Activated CD4-positive, alpha-beta memory T cell treated with anti-CD3 and anti-CD28 coated beads, Interleukin-2, amount 10 ng/mL, durations not matched to agents 7 days and 5 days (primary cell): ENCODE measurements at regions not wholly inside any gene's neighbourhood (a gene's known extent, or its start where the extent isn't known, plus 50 kb on each side); places are given as distances from the start of the nearest gene placed in this dataset.

Experiments
- CTCF ChIA-PET: fragments of 350-600 bp; sonication (Branson Sonifier 250); formaldehyde crosslinking; loops from one replicate; lab custom pipeline; 2021; ENCODE audit warnings: antibody characterized with exemption, inconsistent platforms; lab: Charles Lee
- POLR2A ChIA-PET: fragments of 350-600 bp; sonication (Branson Sonifier 250); formaldehyde crosslinking; loops from one replicate; lab custom pipeline; 2021; ENCODE audit warnings: antibody characterized with exemption; lab: Charles Lee
- DNase-seq: peaks from one replicate; pipeline ENCODE4 v3.0.0-alpha.2; 2020
- H3K27ac Mint-ChIP-seq: one replicate; pipeline ENCODE4 v1.8.0; 2021; ENCODE audit warnings: mild to moderate bottlenecking, mixed read lengths
- H3K27me3 Mint-ChIP-seq: one replicate; pipeline ENCODE4 v1.8.0; 2021; ENCODE audit warnings: mixed read lengths
- H3K36me3 Mint-ChIP-seq: one replicate; pipeline ENCODE4 v1.8.0; 2021; ENCODE audit warnings: low read depth, mixed read lengths
- H3K4me1 Mint-ChIP-seq: one replicate; pipeline ENCODE4 v1.8.0; 2021; ENCODE audit warnings: mixed read lengths
- H3K4me3 Mint-ChIP-seq: one replicate; pipeline ENCODE4 v1.8.0; 2021; ENCODE audit warnings: mild to moderate bottlenecking, mixed read lengths
- H3K9me3 Mint-ChIP-seq: one replicate; pipeline ENCODE4 v1.8.0; 2021; ENCODE audit warnings: mixed read lengths

GRCh38 chr16:52101246-52101645 is 445.7 kb downstream of the TOX3 start:
- no peaks in the 10 kb centered on the region for H3K27me3 Mint-ChIP-seq
- CTCF ChIA-PET: no interaction called here

DNA sequence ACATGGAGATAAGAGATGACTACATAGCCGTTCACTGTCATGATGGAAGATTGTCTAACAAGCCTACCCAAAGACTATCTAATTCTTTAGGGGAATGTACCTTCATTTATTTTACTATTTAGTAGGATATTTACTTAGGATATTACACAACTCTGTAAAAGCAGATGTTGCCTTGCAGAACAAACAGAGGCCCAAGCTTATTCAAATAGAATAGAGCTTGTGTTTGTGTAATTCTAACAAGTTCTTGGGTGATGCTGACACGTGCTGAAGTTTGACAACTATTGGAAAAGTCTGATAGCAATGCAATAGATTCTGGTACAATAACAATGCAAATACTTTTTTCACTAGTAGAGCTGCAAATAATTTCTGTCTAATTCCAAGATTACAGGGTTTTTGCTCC is 447.6 kb downstream of the TOX3 start:
- ChIA-PET POLR2A (no interaction called here), CTCF (no interaction called here)
- Mint-ChIP-seq H3K4me3 (no peak overlapping the region), H3K27me3 (no peaks in the 10 kb centered on the region), H3K9me3 (peaks cover 4% of the 10 kb centered on the region), H3K36me3 (no peaks in the 10 kb centered on the region), H3K4me1 (no peaks in the 10 kb centered on the region), H3K27ac (no peak overlapping the region)
- no peak for DNase-seq

More at GRCh38 chr16:52101246-52101645, 445.7 kb downstream of the TOX3 start:
- Mint-ChIP-seq H3K27ac (no peak overlapping the region), H3K4me1 (no peaks in the 10 kb centered on the region), H3K36me3 (no peaks in the 10 kb centered on the region), H3K9me3 (peaks cover 7% of the 10 kb centered on the region), H3K4me3 (no peak overlapping the region)
- POLR2A ChIA-PET: no interaction called here
- DNase-seq: no peak

DNA sequence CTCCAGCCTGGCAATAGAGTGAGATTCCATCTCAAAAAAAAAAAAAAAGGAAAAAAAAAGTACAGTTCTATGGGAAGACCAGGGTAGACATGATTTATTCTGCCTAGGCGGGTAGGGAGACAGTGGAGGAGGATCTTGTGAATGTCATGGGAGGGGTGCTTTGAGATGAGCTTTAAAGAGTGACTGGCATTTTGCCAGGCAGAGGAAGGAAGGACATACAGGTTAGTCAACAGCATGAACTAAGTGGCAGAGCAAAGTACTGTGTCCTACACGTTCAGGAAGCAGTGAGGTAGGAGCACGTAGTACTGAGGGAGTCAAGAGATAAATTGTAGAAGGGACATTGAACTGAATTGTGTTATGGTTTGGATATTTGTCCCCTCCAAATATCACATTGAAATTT is 451.5 kb downstream of the TOX3 start:
- Mint-ChIP-seq H3K4me3 (no peak overlapping the region), H3K27ac (no peak overlapping the region), H3K9me3 (no peaks in the 10 kb centered on the region), H3K36me3 (no peaks in the 10 kb centered on the region), H3K4me1 (no peaks in the 10 kb centered on the region), H3K27me3 (no peaks in the 10 kb centered on the region)
- ChIA-PET POLR2A (no interaction called here), CTCF (no interaction called here)
- no peak for DNase-seq

GRCh38 chr16:52092126-52092525 is 454.8 kb downstream of the TOX3 start:
- H3K4me1 Mint-ChIP-seq: no peaks in the 10 kb centered on the region
- H3K9me3 Mint-ChIP-seq: peaks cover 9% of the 10 kb centered on the region
- H3K4me3 Mint-ChIP-seq: no peak overlapping the region
- no peaks in the 10 kb centered on the region for H3K36me3 Mint-ChIP-seq
- ChIA-PET POLR2A (no interaction called here), CTCF (no interaction called here)
- no peak for DNase-seq
- H3K27ac Mint-ChIP-seq: no peak overlapping the region
- H3K27me3 Mint-ChIP-seq: no peaks in the 10 kb centered on the region

DNA sequence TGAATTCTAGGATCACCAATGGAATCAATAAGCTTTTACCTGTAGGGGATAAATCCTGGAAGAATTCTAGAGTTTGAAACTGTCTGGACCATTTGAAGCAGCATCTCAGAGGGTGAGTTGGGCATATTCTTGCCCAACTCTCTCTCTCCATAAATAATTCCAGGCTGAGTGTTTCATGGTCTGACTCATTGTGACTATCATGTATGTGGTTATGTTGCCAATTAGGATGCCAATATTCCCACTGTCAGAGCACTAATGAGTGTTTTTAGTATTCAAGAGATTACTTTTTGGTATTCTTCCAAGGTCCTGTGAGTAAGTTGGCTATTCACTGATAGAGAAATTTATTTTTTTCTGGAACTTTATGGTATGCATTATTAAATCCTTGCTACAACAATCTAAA is 456.9 kb downstream of the TOX3 start:
- H3K4me3 Mint-ChIP-seq: no peak overlapping the region
- POLR2A ChIA-PET: no interaction called here
- H3K9me3 Mint-ChIP-seq: peaks cover 9% of the 10 kb centered on the region
- no peaks in the 10 kb centered on the region for H3K36me3 Mint-ChIP-seq
- DNase-seq: no peak
- H3K4me1 Mint-ChIP-seq: no peaks in the 10 kb centered on the region
- CTCF ChIA-PET: no interaction called here
- no peaks in the 10 kb centered on the region for H3K27me3 Mint-ChIP-seq
- no peak overlapping the region for H3K27ac Mint-ChIP-seq

- CTCF ChIA-PET: no interaction called here
- DNase-seq: no peak
- H3K36me3 Mint-ChIP-seq: no peaks in the 10 kb centered on the region
- no peaks in the 10 kb centered on the region for H3K27me3 Mint-ChIP-seq
- no peak overlapping the region for H3K27ac Mint-ChIP-seq
- peaks cover 9% of the 10 kb centered on the region for H3K9me3 Mint-ChIP-seq
- no peak overlapping the region for H3K4me3 Mint-ChIP-seq
- H3K4me1 Mint-ChIP-seq: no peaks in the 10 kb centered on the region
- POLR2A ChIA-PET: no interaction called here
Observed at GRCh38 chr16:52089476-52089875, 457.5 kb downstream of the TOX3 start.

DNA sequence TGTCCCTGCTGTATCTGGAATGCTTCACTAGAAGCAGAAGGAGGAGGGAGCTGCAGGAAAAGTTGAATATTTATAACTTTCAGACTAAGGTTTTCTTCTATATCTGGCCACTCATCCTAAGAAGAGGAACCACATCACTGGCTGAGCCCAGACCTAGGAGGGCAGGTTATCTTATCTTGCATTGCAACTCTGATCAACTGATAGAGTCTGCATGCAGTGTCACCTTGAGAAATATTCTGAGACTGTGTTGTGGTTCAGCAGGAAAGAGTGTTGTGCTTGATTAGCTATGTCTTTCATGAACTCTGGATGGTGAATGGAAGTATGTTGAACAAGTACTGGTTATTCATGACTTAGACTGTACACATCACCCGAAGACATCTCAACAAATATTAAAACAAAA is 460.0 kb downstream of the TOX3 start:
- peaks cover 11% of the 10 kb centered on the region for H3K9me3 Mint-ChIP-seq
- no peak overlapping the region for H3K27ac Mint-ChIP-seq
- H3K36me3 Mint-ChIP-seq: no peaks in the 10 kb centered on the region
- no peaks in the 10 kb centered on the region for H3K4me1 Mint-ChIP-seq
- POLR2A ChIA-PET: no interaction called here
- no peak overlapping the region for H3K4me3 Mint-ChIP-seq
- no peak for DNase-seq
- CTCF ChIA-PET: no interaction called here
- H3K27me3 Mint-ChIP-seq: no peaks in the 10 kb centered on the region

DNA sequence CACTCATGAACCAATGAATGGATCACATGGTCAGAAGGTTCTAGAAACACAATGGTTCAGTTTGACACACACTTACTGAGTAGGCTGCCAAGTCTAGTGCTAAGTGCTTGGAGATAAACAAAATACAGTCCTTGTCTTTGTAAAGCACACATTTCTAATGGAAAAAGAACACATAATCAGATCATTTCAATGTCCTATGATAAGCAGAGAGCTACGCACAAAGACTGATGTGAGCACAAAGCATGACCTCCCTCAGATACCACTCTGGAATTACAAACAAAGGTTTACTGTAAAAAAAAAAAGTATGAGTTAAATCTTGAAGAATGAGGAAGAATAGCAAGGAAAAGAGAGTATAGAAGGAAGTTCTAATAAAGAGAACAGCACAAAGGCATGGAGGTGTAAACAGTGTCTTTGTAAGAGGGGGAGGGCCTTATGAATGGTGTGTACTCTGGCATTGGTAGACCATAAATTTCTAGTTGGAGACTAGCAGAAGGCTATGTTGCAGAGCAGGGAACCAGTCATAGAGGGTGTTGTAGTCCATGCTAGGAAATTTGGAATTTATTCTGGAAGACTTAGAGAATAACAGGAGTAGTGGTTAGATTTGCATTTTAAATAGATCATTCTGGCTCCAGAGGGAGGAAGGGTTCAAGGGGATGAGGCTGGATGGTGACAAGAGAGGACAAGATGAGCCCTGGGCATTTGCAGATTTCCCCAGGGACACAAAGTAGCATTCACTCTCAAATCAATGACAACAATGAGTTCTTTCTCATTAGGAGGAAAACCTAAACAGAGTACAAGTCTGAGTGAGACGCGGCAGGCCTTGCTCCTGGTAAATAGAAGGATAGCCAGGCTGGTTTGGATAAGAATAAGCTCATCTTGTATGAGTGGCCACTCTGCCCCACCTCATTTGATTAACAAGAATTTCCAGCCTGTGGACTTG is 468.0 kb downstream of the TOX3 start:
- Mint-ChIP-seq H3K36me3 (no peaks in the 10 kb centered on the region), H3K27me3 (no peaks in the 10 kb centered on the region), H3K9me3 (peaks cover 6% of the 10 kb centered on the region), H3K4me3 (no peak overlapping the region), H3K4me1 (no peaks in the 10 kb centered on the region), H3K27ac (no peak overlapping the region)
- no peak for DNase-seq
- ChIA-PET POLR2A (no interaction called here), CTCF (no interaction called here)

- ChIA-PET CTCF (no interaction called here), POLR2A (no interaction called here)
- H3K27me3 Mint-ChIP-seq: no peaks in the 10 kb centered on the region
- H3K36me3 Mint-ChIP-seq: no peaks in the 10 kb centered on the region
- H3K27ac Mint-ChIP-seq: no peak overlapping the region
- no peaks in the 10 kb centered on the region for H3K4me1 Mint-ChIP-seq
- DNase-seq: no peak
- H3K9me3 Mint-ChIP-seq: peaks cover 6% of the 10 kb centered on the region
- no peak overlapping the region for H3K4me3 Mint-ChIP-seq
Observed at GRCh38 chr16:52077607-52078006, 469.3 kb downstream of the TOX3 start.

DNA sequence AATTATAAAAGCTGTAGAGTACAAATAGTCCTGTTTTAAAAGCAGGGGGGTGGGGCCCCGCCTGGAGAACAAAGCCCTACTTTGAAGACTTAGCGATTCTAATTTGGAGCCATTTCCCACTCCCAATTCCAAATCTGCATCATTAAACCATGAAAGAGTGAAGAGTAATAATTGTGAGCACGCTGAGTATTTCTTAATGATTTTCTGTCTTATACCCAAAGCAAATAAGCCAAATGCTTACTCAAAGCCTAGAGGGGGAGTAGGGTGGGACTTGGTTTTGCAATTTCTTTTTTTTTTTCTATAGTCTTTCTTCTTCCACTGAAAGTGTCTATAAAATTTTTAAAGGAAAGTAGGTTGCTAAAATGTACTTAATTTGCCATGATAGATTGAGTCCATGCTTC is 470.1 kb downstream of the TOX3 start:
- no peak overlapping the region for H3K27ac Mint-ChIP-seq
- no peaks in the 10 kb centered on the region for H3K27me3 Mint-ChIP-seq
- no peaks in the 10 kb centered on the region for H3K36me3 Mint-ChIP-seq
- ChIA-PET POLR2A (no interaction called here), CTCF (no interaction called here)
- no peaks in the 10 kb centered on the region for H3K4me1 Mint-ChIP-seq
- no peak for DNase-seq
- peaks cover 6% of the 10 kb centered on the region for H3K9me3 Mint-ChIP-seq
- no peak overlapping the region for H3K4me3 Mint-ChIP-seq

GRCh38 chr16:52076332-52076731 is 470.6 kb downstream of the TOX3 start:
- Mint-ChIP-seq H3K9me3 (peaks cover 6% of the 10 kb centered on the region), H3K4me1 (no peaks in the 10 kb centered on the region), H3K27me3 (no peaks in the 10 kb centered on the region), H3K27ac (no peak overlapping the region), H3K36me3 (no peaks in the 10 kb centered on the region), H3K4me3 (no peak overlapping the region)
- ChIA-PET POLR2A (no interaction called here), CTCF (no interaction called here)
- no peak for DNase-seq

DNA sequence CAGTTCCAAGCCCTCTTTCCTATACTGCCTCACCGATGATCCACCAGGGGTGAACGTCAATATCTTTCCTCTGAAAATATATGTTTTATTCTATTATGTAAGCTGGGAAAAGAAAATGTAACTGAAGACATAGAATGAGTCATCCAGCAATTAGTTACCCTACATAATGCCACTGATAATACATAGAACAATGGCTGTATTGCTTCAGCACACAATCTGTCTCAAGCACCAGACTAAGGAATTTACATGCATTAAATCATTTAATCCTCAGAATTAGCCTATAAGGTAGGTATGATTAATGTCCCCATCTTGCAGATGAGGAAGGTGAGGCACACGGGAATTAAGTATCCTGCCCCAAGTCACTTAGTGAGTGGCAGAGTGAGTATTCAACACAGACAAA is 472.8 kb downstream of the TOX3 start:
- POLR2A ChIA-PET: no interaction called here
- H3K4me1 Mint-ChIP-seq: no peaks in the 10 kb centered on the region

DNA sequence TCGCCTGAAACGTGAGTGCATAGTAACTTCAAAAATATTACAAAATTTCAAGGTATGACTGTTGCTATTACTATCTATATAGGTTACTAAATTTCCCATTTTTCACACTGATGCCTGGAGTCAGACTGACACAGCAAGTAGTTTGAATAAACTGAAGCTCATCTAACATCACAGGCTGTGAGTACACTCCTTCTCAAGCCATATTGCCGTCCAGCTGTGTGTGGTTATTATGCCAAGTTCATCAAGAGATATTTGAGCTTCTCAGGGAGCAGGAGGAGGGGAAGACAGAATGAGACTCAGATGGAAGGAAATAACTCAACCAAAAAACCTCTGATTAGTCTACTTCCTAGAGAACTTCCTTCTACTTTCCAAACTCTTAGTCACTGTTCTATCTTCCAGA is 473.9 kb downstream of the TOX3 start:
- ChIA-PET POLR2A (no interaction called here), CTCF (no interaction called here)
- H3K36me3 Mint-ChIP-seq: no peaks in the 10 kb centered on the region
- no peak overlapping the region for H3K27ac Mint-ChIP-seq
- peaks cover 2% of the 10 kb centered on the region for H3K9me3 Mint-ChIP-seq
- no peaks in the 10 kb centered on the region for H3K27me3 Mint-ChIP-seq
- no peaks in the 10 kb centered on the region for H3K4me1 Mint-ChIP-seq
- no peak for DNase-seq
- no peak overlapping the region for H3K4me3 Mint-ChIP-seq

More for the DNA sequence above, 472.8 kb downstream of the TOX3 start:
- no peaks in the 10 kb centered on the region for H3K36me3 Mint-ChIP-seq
- no peaks in the 10 kb centered on the region for H3K27me3 Mint-ChIP-seq
- CTCF ChIA-PET: no interaction called here
- H3K9me3 Mint-ChIP-seq: peaks cover 4% of the 10 kb centered on the region
- no peak overlapping the region for H3K27ac Mint-ChIP-seq
- no peak for DNase-seq
- H3K4me3 Mint-ChIP-seq: no peak overlapping the region

GRCh38 chr16:52071101-52071500 is 475.8 kb downstream of the TOX3 start:
- Mint-ChIP-seq H3K27me3 (no peaks in the 10 kb centered on the region), H3K4me1 (no peaks in the 10 kb centered on the region), H3K9me3 (no peaks in the 10 kb centered on the region), H3K27ac (no peak overlapping the region), H3K4me3 (no peak overlapping the region), H3K36me3 (no peaks in the 10 kb centered on the region)
- POLR2A ChIA-PET: no interaction called here
- CTCF ChIA-PET: no interaction called here
- no peak for DNase-seq
